ENCODE measurements at regions not wholly inside any gene's neighbourhood (a gene's known extent, or its start where the extent isn't known, plus 50 kb on each side); places are given as distances from the start of the nearest gene placed in this dataset.

DNA sequence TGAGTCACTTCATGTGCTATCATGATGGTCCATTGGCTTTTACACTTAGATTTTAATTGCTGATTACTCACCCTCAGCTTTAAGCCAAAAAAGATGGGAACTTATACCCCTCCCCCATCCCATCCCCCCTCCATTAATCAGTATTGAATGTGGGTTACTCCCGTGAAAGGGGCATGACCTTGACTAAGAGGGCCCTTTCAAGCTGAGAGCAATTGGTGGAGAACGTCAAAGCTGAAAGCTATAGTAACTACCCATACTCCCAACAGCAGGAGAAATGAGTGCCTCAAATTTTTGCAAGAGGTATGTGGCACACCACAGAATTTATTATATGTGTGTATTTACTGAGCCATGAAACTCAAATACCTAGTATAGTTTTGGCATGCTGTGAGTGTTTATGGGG is 99.7 kb upstream of the CDH8 start:
- no peaks in the 10 kb centered on the region for H3K4me1 ChIP-seq (ENCODE audit: control insufficient read depth, low read length)
- H3K4me3 ChIP-seq (ENCODE audit: low read length) = no peak overlapping the region
- no peak overlapping the region for H3K4me2 ChIP-seq (ENCODE audit: low read length)
- H3K27me3 ChIP-seq (ENCODE audit: control insufficient read depth, low read length) = no peaks in the 10 kb centered on the region
- H3F3A ChIP-seq (ENCODE audit: control insufficient read depth, insufficient read depth) = no peaks in the 10 kb centered on the region
- TF ChIP-seq, protein P1, sequence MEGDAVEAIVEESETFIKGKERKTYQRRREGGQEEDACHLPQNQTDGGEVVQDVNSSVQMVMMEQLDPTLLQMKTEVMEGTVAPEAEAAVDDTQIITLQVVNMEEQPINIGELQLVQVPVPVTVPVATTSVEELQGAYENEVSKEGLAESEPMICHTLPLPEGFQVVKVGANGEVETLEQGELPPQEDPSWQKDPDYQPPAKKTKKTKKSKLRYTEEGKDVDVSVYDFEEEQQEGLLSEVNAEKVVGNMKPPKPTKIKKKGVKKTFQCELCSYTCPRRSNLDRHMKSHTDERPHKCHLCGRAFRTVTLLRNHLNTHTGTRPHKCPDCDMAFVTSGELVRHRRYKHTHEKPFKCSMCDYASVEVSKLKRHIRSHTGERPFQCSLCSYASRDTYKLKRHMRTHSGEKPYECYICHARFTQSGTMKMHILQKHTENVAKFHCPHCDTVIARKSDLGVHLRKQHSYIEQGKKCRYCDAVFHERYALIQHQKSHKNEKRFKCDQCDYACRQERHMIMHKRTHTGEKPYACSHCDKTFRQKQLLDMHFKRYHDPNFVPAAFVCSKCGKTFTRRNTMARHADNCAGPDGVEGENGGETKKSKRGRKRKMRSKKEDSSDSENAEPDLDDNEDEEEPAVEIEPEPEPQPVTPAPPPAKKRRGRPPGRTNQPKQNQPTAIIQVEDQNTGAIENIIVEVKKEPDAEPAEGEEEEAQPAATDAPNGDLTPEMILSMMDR (IDR thresholded peaks at IDR 0.05; ENCODE audit: low read depth, low read length, poor library complexity, severe bottlenecking) = no peak
- TF ChIP-seq EZH2phosphoT487 (IDR thresholded peaks at IDR 0.05; ENCODE audit: borderline replicate concordance, low read length) = no peak
- no peaks in the 10 kb centered on the region for H3K9me2 ChIP-seq (replicated peaks; ENCODE audit: control insufficient read depth, low read length)
- H3K36me3 ChIP-seq (ENCODE audit: control insufficient read depth, low read length) = no peaks in the 10 kb centered on the region
- no peaks in the 10 kb centered on the region for H4K20me1 ChIP-seq (ENCODE audit: control insufficient read depth, insufficient read depth, low read depth, low read length)
- no peaks in the 10 kb centered on the region for H3K79me2 ChIP-seq (ENCODE audit: control insufficient read depth, low read length)
- no peak overlapping the region for H3K27ac ChIP-seq (ENCODE audit: low read depth, low read length)
- H3K9me3 ChIP-seq (ENCODE audit: control insufficient read depth, insufficient read depth, low read length) = no peaks in the 10 kb centered on the region

GRCh38 chr16:62135446-62135845 is 99.2 kb upstream of the CDH8 start:
- Histone ChIP-seq H3K4me2 (ENCODE audit: low read length) (no peak overlapping the region), H3K79me2 (ENCODE audit: control insufficient read depth, low read length) (no peaks in the 10 kb centered on the region), H3F3A (ENCODE audit: control insufficient read depth, insufficient read depth) (no peaks in the 10 kb centered on the region), H3K27ac (ENCODE audit: low read depth, low read length) (no peak overlapping the region), H4K20me1 (ENCODE audit: control insufficient read depth, insufficient read depth, low read depth, low read length) (no peaks in the 10 kb centered on the region), H3K4me3 (ENCODE audit: low read length) (no peak overlapping the region), H3K27me3 (ENCODE audit: control insufficient read depth, low read length) (no peaks in the 10 kb centered on the region), H3K4me1 (ENCODE audit: control insufficient read depth, low read length) (no peaks in the 10 kb centered on the region), H3K9me3 (ENCODE audit: control insufficient read depth, insufficient read depth, low read length) (no peaks in the 10 kb centered on the region), H3K9me2 (replicated peaks; ENCODE audit: control insufficient read depth, low read length) (no peaks in the 10 kb centered on the region), H3K36me3 (ENCODE audit: control insufficient read depth, low read length) (no peaks in the 10 kb centered on the region)
- no peak for TF ChIP-seq EZH2phosphoT487 (IDR thresholded peaks at IDR 0.05; ENCODE audit: borderline replicate concordance, low read length)
- TF ChIP-seq, protein P1 (IDR thresholded peaks at IDR 0.05; ENCODE audit: low read depth, low read length, poor library complexity, severe bottlenecking) = no peak

DNA sequence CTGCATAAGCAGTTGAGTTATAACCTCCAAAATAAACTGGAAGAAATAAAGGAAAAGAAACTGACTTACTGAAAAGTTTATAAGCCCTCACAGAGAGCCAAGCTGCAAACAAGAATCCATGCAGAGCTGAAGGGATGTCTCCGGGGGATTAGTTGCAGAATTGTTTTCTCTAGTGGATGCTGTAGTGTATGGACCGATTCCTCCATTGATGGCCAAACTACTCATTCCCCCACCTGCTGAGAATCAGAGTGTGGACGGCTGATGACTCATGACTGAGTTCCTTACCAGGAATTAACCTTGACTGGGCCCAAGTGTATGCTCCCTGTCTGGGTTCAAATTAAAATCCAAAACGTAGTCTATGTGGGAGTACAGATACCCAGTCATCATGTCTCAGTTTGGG is 93.9 kb upstream of the CDH8 start:
- TF ChIP-seq, protein P1 (IDR thresholded peaks at IDR 0.05; ENCODE audit: low read depth, low read length, poor library complexity, severe bottlenecking) = no peak
- no peak for TF ChIP-seq EZH2phosphoT487 (IDR thresholded peaks at IDR 0.05; ENCODE audit: borderline replicate concordance, low read length)
- Histone ChIP-seq H3K9me3 (ENCODE audit: control insufficient read depth, insufficient read depth, low read length) (no peaks in the 10 kb centered on the region), H3K4me1 (ENCODE audit: control insufficient read depth, low read length) (no peaks in the 10 kb centered on the region)

DNA sequence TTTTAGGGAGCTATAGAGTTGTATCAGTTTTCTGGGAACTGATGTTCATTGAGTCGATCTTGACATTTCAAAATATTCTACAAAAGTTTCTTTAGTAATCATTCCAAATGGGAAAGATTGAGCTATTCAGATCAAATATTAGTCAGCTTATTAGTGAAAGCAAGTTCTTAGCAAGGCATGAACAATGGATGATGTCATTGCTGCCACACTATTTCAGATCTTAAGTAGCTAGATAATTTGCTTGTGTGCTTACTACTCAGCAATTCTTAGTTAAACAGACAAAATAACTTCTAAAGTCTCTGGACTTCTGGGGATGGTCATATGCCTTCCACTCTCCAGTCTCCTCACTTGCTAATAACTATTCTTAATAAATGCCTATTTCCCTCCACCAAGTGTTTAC is 69.0 kb upstream of the CDH8 start:
- Histone ChIP-seq H3K4me3 (ENCODE audit: low read length) (no peak overlapping the region), H3F3A (ENCODE audit: control insufficient read depth, insufficient read depth) (no peaks in the 10 kb centered on the region), H3K4me1 (ENCODE audit: control insufficient read depth, low read length) (no peaks in the 10 kb centered on the region), H3K9me3 (ENCODE audit: control insufficient read depth, insufficient read depth, low read length) (no peaks in the 10 kb centered on the region), H3K79me2 (ENCODE audit: control insufficient read depth, low read length) (no peaks in the 10 kb centered on the region), H4K20me1 (ENCODE audit: control insufficient read depth, insufficient read depth, low read depth, low read length) (no peaks in the 10 kb centered on the region), H3K4me2 (ENCODE audit: low read length) (no peak overlapping the region), H3K27me3 (ENCODE audit: control insufficient read depth, low read length) (no peaks in the 10 kb centered on the region), H3K27ac (ENCODE audit: low read depth, low read length) (no peak overlapping the region), H3K9me2 (replicated peaks; ENCODE audit: control insufficient read depth, low read length) (no peaks in the 10 kb centered on the region; the same call in 1 of the 2 replicates), H3K36me3 (ENCODE audit: control insufficient read depth, low read length) (no peaks in the 10 kb centered on the region)
- no peak for TF ChIP-seq EZH2phosphoT487 (IDR thresholded peaks at IDR 0.05; ENCODE audit: borderline replicate concordance, low read length)
- TF ChIP-seq, protein P1 (IDR thresholded peaks at IDR 0.05; ENCODE audit: low read depth, low read length, poor library complexity, severe bottlenecking) = no peak

More for the DNA sequence above, 93.9 kb upstream of the CDH8 start:
- H3K27me3 ChIP-seq (ENCODE audit: control insufficient read depth, low read length) = no peaks in the 10 kb centered on the region
- no peak overlapping the region for H3K4me3 ChIP-seq (ENCODE audit: low read length)
- H3K79me2 ChIP-seq (ENCODE audit: control insufficient read depth, low read length) = no peaks in the 10 kb centered on the region
- no peaks in the 10 kb centered on the region for H3K36me3 ChIP-seq (ENCODE audit: control insufficient read depth, low read length)
- H3K27ac ChIP-seq (ENCODE audit: low read depth, low read length) = no peak overlapping the region
- H4K20me1 ChIP-seq (ENCODE audit: control insufficient read depth, insufficient read depth, low read depth, low read length) = no peaks in the 10 kb centered on the region
- no peaks in the 10 kb centered on the region for H3K9me2 ChIP-seq (replicated peaks; ENCODE audit: control insufficient read depth, low read length)
- no peaks in the 10 kb centered on the region for H3F3A ChIP-seq (ENCODE audit: control insufficient read depth, insufficient read depth)
- H3K4me2 ChIP-seq (ENCODE audit: low read length) = no peak overlapping the region

Measured in DOHH2 (cell line).